Ascending aorta (tissue), 2 donors: ENCODE measurements at regions not wholly inside any gene's neighbourhood (a gene's known extent, or its start where the extent isn't known, plus 50 kb on each side); places are given as distances from the start of the nearest gene placed in this dataset.

Experiments
- DNase-seq, 2 donors: peaks; one replicate each; pipeline ENCODE4 v3.0.0-alpha.2; 2019; ENCODE audit warnings: low spot score in 2 of 2
- H3K27ac ChIP-seq, 2 donors: fragments of 200-600 bp; sonication (generic); one replicate each; pipeline ENCODE4 v1.5.1; 2016 to 2017; ENCODE audit warnings: mild to moderate bottlenecking in 1 of 2
- H3K27me3 ChIP-seq: fragments of 200-600 bp; sonication (generic); one replicate; pipeline ENCODE4 v1.5.1; 2017
- H3K36me3 ChIP-seq, 2 donors: fragments of 200-600 bp; sonication (generic); one replicate each; pipeline ENCODE4 v1.5.1; 2016
- H3K4me1 ChIP-seq, 2 donors: fragments of 200-600 bp; sonication (generic); one replicate each; pipeline ENCODE4 v1.5.1; 2016 to 2017; ENCODE audit warnings: mild to moderate bottlenecking in 1 of 2
- H3K4me3 ChIP-seq, 2 donors: fragments of 200-600 bp; sonication (generic); one replicate each; pipeline ENCODE4 v1.5.1; 2016 to 2017; ENCODE audit warnings: mild to moderate bottlenecking in 1 of 2
- H3K9me3 ChIP-seq, 2 donors: fragments of 200-600 bp; sonication (generic); one replicate each; pipeline ENCODE4 v1.5.1; 2016
- CTCF ChIP-seq, 3 experiments: fragments of 200-600 bp in 2 of 3; fragments of 450-650 bp in 1 of 3; sonication (generic) in 2 of 3; IDR thresholded peaks; one replicate each; pipeline ENCODE4 v1.5.1; 2016 to 2019; ENCODE audit warnings: antibody characterized with exemption in 3 of 3, mild to moderate bottlenecking in 1 of 3, moderate library complexity in 1 of 3
- intact Hi-C: fragments of 100-400 bp; cut with DNase I; formaldehyde crosslinking; loops from one replicate; pipeline ENCODE4 v1.15.1; 2023

- intact Hi-C loops = no loop called here
- DNase-seq = no peak
- no peaks in the 10 kb centered on the region for H3K36me3 ChIP-seq
- H3K27me3 ChIP-seq = no peaks in the 10 kb centered on the region
- H3K27ac ChIP-seq = no peak overlapping the region
- no peak overlapping the region for H3K4me3 ChIP-seq
- H3K9me3 ChIP-seq = no peaks in the 10 kb centered on the region
- no peak for TF ChIP-seq CTCF (IDR thresholded peaks at IDR 0.05)
- H3K4me1 ChIP-seq = no peaks in the 10 kb centered on the region
Observed at GRCh38 chr4:175253184-175253902, 335.2 kb downstream of the ADAM29 start.

- no peak for DNase-seq
- H3K4me1 ChIP-seq = no peaks in the 10 kb centered on the region
- intact Hi-C loops = no loop called here
- H3K27ac ChIP-seq = no peak overlapping the region
- no peaks in the 10 kb centered on the region for H3K36me3 ChIP-seq
- TF ChIP-seq CTCF (IDR thresholded peaks at IDR 0.05) = no peak
- no peak overlapping the region for H3K4me3 ChIP-seq
- no peaks in the 10 kb centered on the region for H3K9me3 ChIP-seq
- H3K27me3 ChIP-seq = no peaks in the 10 kb centered on the region
Observed at GRCh38 chr4:175263537-175263936, 345.4 kb downstream of the ADAM29 start.

- DNase-seq = no peak
- intact Hi-C loops = no loop called here
- no peak overlapping the region for H3K27ac ChIP-seq
- no peaks in the 10 kb centered on the region for H3K9me3 ChIP-seq
- no peaks in the 10 kb centered on the region for H3K27me3 ChIP-seq
- no peaks in the 10 kb centered on the region for H3K36me3 ChIP-seq
- no peak for TF ChIP-seq CTCF (IDR thresholded peaks at IDR 0.05)
- H3K4me3 ChIP-seq = no peak overlapping the region
- H3K4me1 ChIP-seq = no peaks in the 10 kb centered on the region
Observed at GRCh38 chr4:175271010-175271630, 353.0 kb downstream of the ADAM29 start.

- intact Hi-C loops = no loop called here
- Histone ChIP-seq H3K9me3 (no peaks in the 10 kb centered on the region), H3K4me1 (no peaks in the 10 kb centered on the region), H3K27me3 (no peaks in the 10 kb centered on the region), H3K27ac (no peak overlapping the region), H3K36me3 (no peaks in the 10 kb centered on the region), H3K4me3 (no peak overlapping the region)
- DNase-seq = no peak
- TF ChIP-seq CTCF (IDR thresholded peaks at IDR 0.05) = no peak
Observed at GRCh38 chr4:175273995-175274753, 356.0 kb downstream of the ADAM29 start.

GRCh38 chr4:175277816-175278215 is 359.7 kb downstream of the ADAM29 start:
- H3K9me3 ChIP-seq = no peaks in the 10 kb centered on the region
- H3K4me1 ChIP-seq = no peaks in the 10 kb centered on the region
- no peak overlapping the region for H3K4me3 ChIP-seq
- H3K27ac ChIP-seq = no peak overlapping the region
- H3K27me3 ChIP-seq = no peaks in the 10 kb centered on the region
- H3K36me3 ChIP-seq = no peaks in the 10 kb centered on the region
- TF ChIP-seq CTCF (IDR thresholded peaks at IDR 0.05) = no peak
- intact Hi-C loops = no loop called here
- no peak for DNase-seq
